HG02571 (cell line): ENCODE measurements at regions not wholly inside any gene's neighbourhood (a gene's known extent, or its start where the extent isn't known, plus 50 kb on each side); places are given as distances from the start of the nearest gene placed in this dataset.

ENCODE experiments used
- ATAC-seq: cut with Tn5 transposase; IDR thresholded peaks from one replicate; pipeline ENCODE4 v1.9.1; 2021; ENCODE audit warnings: mild to moderate bottlenecking, moderate library complexity; ENCODE audit not compliant: unreplicated experiment

DNA sequence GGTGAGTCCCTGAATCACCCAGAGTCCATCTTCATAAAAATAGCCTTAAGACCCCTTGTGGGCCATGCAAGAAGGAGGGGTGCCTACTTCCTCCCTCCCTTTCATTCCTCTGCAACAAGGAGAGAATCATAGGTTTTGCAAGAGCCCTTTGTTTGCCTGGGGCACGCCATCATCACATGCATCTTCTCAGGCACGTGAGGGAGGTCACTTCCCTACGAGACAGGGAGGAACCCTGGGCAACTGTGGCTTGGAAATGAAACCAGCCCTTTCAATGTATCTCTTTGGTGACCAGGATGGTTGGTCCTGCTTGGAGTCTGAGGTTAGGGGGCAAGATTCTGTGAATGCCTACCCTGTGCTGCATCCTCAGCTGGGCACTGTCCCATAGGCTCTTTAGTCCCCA, 194.8 kb downstream of the MAFB start:
- no peak for ATAC-seq

GRCh38 chr20:40493549-40493948, 195.5 kb downstream of the MAFB start:
- no peak for ATAC-seq

- no peak for ATAC-seq
Observed at GRCh38 chr20:40493071-40493470, 196.0 kb downstream of the MAFB start.

DNA sequence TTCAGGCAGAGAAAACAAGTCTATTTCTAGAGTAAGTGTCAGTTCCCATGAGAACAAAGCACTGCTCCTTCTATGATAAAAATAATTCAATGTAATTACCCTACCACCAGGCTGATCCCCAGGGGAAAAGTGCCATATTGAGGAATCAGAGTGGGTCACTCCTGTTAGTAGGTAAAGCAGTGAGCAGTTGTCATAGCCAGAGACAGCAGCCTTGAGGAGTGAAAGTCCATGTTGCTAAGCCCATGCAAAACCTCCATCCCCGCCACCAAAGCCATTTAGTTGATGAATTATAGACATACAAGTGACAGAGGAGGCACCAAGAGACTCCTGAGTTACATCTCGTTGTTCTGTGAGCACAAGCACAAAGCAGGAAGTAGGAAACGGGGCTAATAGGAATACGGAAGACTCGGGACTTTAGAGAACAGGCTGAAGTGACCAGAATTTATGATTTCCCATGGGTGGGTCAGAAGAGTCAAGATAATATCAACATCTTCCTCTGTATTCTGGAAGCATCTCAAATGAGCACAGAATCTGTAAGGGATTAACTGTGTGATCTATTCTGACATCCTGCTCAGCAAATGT, 197.9 kb downstream of the MAFB start:
- no peak for ATAC-seq

GRCh38 chr20:40489886-40490285, 199.2 kb downstream of the MAFB start:
- ATAC-seq: no peak

GRCh38 chr20:40488401-40488800, 200.6 kb downstream of the MAFB start:
- ATAC-seq: no peak

GRCh38 chr20:40486297-40486696, 202.7 kb downstream of the MAFB start:
- ATAC-seq: no peak

DNA sequence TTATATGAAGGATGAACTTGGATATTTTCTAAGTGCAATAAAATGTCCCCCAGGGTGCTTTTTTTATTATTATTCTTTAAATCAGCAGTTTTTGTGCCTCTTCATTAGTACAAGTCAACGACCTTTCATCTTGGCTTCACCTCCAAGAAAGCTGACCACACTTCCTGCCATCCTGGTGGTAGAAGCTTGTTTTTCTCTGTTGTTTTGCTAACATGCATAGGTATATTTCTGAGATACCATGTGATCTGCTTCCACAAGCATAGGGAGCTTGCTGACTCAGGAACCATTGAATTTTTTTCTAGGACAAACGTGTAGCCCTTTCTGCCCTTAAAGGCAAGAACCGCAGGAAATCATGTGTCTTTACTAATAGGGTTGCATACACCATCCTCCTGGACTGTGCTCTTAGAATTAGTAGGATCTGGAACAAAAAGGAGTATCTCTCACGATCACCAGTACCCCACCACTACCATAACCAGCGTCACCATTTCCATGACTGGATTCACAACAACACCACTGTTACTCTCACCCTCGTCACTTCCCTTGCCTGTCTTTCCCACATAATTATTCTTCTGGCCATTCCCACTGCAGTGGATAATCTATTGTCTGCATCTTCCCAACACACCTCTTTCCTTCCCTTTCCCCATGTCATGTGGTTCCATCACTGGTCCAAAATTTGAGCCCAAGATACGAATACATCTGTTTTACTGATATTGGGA, 207.1 kb downstream of the MAFB start:
- no peak for ATAC-seq

DNA sequence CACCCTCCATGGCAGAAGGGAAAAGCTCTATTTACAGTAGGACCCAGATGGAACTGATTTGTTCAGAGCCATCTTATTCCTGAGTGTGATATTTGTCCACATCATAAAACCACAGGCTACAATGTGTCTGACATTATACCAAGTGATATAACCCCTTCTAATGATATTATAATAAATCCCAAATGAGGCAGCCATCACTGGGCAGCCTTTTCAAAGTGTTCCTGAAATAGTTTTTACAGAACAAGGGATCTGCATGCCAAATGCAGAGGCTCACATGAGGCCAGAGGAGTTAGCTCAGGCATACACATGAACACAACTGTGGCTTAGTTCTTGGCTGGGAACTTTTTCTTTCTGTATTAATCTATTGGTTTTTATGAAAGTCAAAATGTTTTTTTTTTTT, 207.7 kb downstream of the MAFB start:
- no peak for ATAC-seq

- ATAC-seq: no peak
Observed at GRCh38 chr20:40477805-40478204, 211.2 kb downstream of the MAFB start.

- no peak for ATAC-seq
Observed at GRCh38 chr20:40476461-40476860, 212.6 kb downstream of the MAFB start.

DNA sequence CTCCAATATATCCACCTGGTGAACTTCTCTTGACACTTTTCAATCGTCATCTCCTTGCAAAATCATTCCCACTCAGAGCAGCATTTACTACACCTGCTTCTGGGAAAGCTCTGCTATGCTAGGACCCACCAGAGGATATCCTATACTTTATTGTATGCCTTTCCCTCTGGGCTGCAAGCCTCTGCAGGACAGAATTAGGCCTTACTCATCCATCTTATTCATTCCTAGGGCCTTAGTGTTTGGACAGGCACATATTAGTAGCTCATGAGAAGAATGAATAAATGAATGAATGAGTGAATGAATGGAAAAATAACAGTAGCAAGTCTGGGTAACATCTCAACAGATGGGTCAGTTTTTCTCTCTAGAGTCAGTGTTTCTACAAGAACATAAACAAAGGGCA, 216.1 kb downstream of the MAFB start:
- ATAC-seq: no peak

GRCh38 chr20:40471261-40471629, 217.8 kb downstream of the MAFB start:
- ATAC-seq: no peak

DNA sequence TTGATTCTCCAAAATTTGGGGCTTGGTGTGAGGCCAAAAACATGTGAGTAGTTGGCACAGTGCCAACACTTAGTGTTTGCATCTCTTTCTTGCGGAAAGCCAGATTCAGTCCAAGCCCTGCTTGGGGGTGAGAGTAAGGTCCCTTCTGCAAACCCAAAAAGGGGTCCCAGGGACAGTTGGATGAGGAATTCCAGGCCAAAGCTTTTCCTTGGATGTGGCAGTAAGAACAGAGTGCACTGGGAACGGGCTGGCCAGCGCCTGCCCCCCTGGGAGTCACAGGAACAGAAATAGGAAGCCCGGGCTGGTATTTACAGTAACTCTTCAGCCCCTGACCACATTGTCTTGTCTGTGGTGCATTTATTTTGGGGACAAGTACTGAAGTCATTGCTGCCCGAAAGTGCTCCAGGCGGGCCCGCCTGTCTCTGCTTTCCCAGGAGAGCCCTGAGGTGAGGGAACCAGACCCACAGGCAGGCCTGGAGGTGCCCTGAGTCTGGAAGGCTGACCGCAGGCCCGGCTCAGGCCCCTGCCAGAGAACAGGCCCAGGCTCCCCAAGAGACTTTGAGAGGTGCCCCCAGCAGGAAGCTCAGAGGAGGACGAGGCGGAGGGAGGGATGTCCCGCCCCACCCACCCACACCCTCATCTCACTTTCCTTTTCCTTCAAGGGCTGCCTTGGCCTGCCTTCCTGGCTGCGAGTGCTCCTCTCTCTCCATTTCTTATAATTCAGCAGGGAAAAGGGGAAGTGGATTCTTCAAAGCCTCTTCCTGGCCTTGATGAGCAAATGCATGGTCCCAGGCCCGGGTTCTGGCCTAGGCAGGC, 218.4 kb downstream of the MAFB start:
- ATAC-seq: no peak

DNA sequence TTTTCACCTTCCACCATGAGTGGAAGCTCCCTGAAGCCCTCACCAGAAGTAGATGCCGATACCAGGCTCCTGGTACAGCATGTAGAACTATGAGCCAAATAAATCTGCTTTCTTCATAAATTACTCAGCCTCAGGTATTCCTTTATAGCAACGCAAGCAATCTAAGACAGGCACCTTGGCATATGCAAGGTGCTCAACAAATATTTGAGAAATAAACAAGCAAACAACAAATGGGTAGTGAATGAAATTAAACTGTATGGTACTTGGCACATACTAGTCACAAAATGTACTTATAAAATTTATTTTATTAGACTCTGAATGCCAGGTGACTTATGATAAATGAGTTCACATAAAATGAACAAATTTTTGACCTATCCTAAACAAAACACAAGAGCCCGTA, 220.3 kb downstream of the MAFB start:
- no peak for ATAC-seq

- ATAC-seq: no peak
Observed at GRCh38 chr20:40467703-40468411, 221.2 kb downstream of the MAFB start.

GRCh38 chr20:40467067-40467466, 222.0 kb downstream of the MAFB start:
- no peak for ATAC-seq

- no peak for ATAC-seq
Observed at GRCh38 chr20:40464731-40465208, 224.3 kb downstream of the MAFB start.

DNA sequence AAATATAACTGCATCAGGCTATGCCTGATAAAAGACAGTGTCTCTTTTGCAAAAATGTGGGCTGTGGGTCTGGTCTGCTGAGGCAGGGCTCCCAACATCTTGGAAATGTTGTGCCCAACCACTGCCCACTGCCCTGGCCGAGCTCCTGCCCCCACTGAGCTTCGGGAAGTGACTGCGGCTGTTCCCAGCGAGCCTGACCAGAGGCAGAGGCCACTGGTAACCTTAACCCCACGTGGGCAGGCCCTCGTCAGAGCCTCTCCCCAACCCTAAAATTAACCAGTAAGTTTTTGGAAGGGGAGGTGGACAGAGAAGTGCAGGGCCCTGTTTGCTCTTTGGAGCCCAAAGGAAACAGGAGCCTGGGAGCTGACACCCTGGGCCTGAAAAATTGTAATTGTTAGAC, 225.9 kb downstream of the MAFB start:
- no peak for ATAC-seq

GRCh38 chr20:40462566-40462965, 226.5 kb downstream of the MAFB start:
- ATAC-seq: no peak

GRCh38 chr20:40459299-40459698, 229.7 kb downstream of the MAFB start:
- no peak for ATAC-seq
